Suprapubic skin (tissue), 4 donors: ENCODE measurements at regions not wholly inside any gene's neighbourhood (a gene's known extent, or its start where the extent isn't known, plus 50 kb on each side); places are given as distances from the start of the nearest gene placed in this dataset.

Source experiments
- DNase-seq, 2 donors: peaks; one replicate each; pipeline ENCODE4 v3.0.0-alpha.2; 2019; ENCODE audit warnings: low spot score in 2 of 2
- H3K27ac ChIP-seq: fragments of 200-600 bp; sonication (generic); one replicate; pipeline ENCODE4 v1.5.1; 2019
- H3K27me3 ChIP-seq: fragments of 200-600 bp; sonication (generic); one replicate; pipeline ENCODE4 v1.5.1; 2019
- H3K36me3 ChIP-seq: fragments of 200-600 bp; sonication (generic); one replicate; pipeline ENCODE4 v1.5.1; 2019
- H3K4me1 ChIP-seq: fragments of 200-600 bp; sonication (generic); one replicate; pipeline ENCODE4 v1.5.1; 2019
- H3K4me3 ChIP-seq: fragments of 200-600 bp; sonication (generic); one replicate; pipeline ENCODE4 v1.5.1; 2019; ENCODE audit warnings: mild to moderate bottlenecking
- H3K9me3 ChIP-seq: fragments of 200-600 bp; sonication (generic); one replicate; pipeline ENCODE4 v1.5.1; 2019
- CTCF ChIP-seq, 2 donors: fragments of 200-600 bp in 1 of 2; fragments of 450-650 bp in 1 of 2; sonication (generic) in 1 of 2; IDR thresholded peaks; one replicate each; pipeline ENCODE4 v1.5.1; 2016 to 2019; ENCODE audit warnings: antibody characterized with exemption in 2 of 2, mild to moderate bottlenecking in 1 of 2, moderate library complexity in 1 of 2
- EP300 ChIP-seq: sonication (generic); formaldehyde crosslinking; IDR thresholded peaks from one replicate; pipeline ENCODE4 v1.6.1; 2017; ENCODE audit warnings: antibody characterized with exemption
- POLR2A ChIP-seq, 2 donors: fragments of 450-650 bp; IDR thresholded peaks; one replicate each; pipeline ENCODE4 v1.6.1; 2017; ENCODE audit warnings: antibody characterized with exemption in 2 of 2, mild to moderate bottlenecking in 2 of 2, moderate library complexity in 2 of 2
- POLR2AphosphoS5 ChIP-seq, 3 donors: sonication (generic); formaldehyde crosslinking; IDR thresholded peaks; one replicate each; pipeline ENCODE4 v1.6.1; 2017; ENCODE audit warnings: antibody characterized with exemption in 3 of 3
- WGBS: methylation state at CpG from one replicate; pipeline ENCODE4 v1.1.5; 2018; 5-methylcytosine and 5-hydroxymethylcytosine counted together

GRCh38 chr2:221876016-221876415, 303.9 kb upstream of the EPHA4 start:
- H3K27ac ChIP-seq: no peak overlapping the region
- DNase-seq: no peak
- TF ChIP-seq POLR2A (IDR thresholded peaks at IDR 0.05) (no peak), EP300 (no peak), POLR2AphosphoS5 (IDR thresholded peaks at IDR 0.05) (no peak), CTCF (IDR thresholded peaks at IDR 0.05) (no peak)
- H3K27me3 ChIP-seq: no peaks in the 10 kb centered on the region
- no peaks in the 10 kb centered on the region for H3K4me1 ChIP-seq
- H3K9me3 ChIP-seq: no peaks in the 10 kb centered on the region
- no peaks in the 10 kb centered on the region for H3K36me3 ChIP-seq
- H3K4me3 ChIP-seq: no peak overlapping the region

DNA sequence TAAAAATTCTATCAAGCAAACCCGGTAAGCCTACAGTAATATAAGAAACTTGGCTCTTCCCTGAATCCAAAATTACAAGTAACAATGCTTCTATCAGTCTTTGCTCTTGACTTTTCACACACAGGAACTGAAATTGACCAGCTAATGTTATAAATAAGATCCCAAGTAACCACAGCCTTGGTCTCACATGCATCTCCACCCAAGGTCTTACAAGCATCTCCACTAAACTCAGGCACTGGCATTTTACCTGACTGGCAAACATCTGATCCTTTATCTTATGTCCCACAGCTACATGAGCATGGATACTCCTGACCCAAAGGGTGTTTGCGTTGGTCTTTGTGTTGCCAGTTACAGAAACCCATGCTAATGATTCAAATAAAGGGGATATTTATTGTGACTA, 302.3 kb upstream of the EPHA4 start:
- Histone ChIP-seq H3K9me3 (no peaks in the 10 kb centered on the region), H3K4me3 (no peak overlapping the region), H3K36me3 (no peaks in the 10 kb centered on the region), H3K27me3 (no peaks in the 10 kb centered on the region), H3K27ac (no peak overlapping the region), H3K4me1 (no peaks in the 10 kb centered on the region)
- 91% methylated on average over 2 of the region's 2 CpGs for WGBS
- no peak for TF ChIP-seq CTCF (IDR thresholded peaks at IDR 0.05)
- no peak for TF ChIP-seq POLR2AphosphoS5 (IDR thresholded peaks at IDR 0.05)
- no peak for TF ChIP-seq POLR2A (IDR thresholded peaks at IDR 0.05)
- no peak for DNase-seq

- Histone ChIP-seq H3K27ac (no peak overlapping the region), H3K27me3 (no peaks in the 10 kb centered on the region), H3K36me3 (no peaks in the 10 kb centered on the region), H3K4me1 (no peaks in the 10 kb centered on the region), H3K4me3 (no peak overlapping the region), H3K9me3 (peaks cover 2% of the 10 kb centered on the region)
- DNase-seq: no peak
- no peak for TF ChIP-seq CTCF (IDR thresholded peaks at IDR 0.05)
- TF ChIP-seq EP300: no peak
- no peak for TF ChIP-seq POLR2AphosphoS5 (IDR thresholded peaks at IDR 0.05)
- no peak for TF ChIP-seq POLR2A (IDR thresholded peaks at IDR 0.05)
- WGBS: 48% methylated on average over 2 of the region's 2 CpGs
Measured at GRCh38 chr2:221857719-221858118, 285.6 kb upstream of the EPHA4 start.

DNA sequence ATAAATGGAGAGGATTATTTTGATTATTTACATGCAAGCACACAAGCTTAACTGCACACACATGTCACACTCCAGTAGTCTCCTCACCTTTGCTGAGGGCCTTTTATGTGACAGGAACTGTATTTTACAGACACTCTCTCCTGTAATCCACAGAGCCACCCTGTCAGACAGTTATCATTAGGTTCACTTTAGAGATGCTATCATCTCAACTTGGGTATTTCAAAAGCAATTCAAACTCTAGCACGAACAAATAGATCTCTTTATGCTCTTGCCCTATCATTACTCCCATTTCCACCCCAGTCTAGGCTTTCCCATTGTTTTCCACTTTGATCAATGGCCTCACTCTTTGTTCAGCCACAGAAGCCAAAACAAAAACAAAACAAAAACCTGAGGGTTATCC, 281.2 kb upstream of the EPHA4 start:
- Histone ChIP-seq H3K4me1 (no peaks in the 10 kb centered on the region), H3K9me3 (no peaks in the 10 kb centered on the region), H3K27me3 (no peaks in the 10 kb centered on the region), H3K4me3 (no peak overlapping the region), H3K27ac (no peak overlapping the region), H3K36me3 (no peaks in the 10 kb centered on the region)
- TF ChIP-seq EP300 (no peak), CTCF (IDR thresholded peaks at IDR 0.05) (no peak), POLR2A (IDR thresholded peaks at IDR 0.05) (no peak), POLR2AphosphoS5 (IDR thresholded peaks at IDR 0.05) (no peak)
- 36% methylated on average over 1 of the region's 1 CpG for WGBS
- DNase-seq: no peak

DNA sequence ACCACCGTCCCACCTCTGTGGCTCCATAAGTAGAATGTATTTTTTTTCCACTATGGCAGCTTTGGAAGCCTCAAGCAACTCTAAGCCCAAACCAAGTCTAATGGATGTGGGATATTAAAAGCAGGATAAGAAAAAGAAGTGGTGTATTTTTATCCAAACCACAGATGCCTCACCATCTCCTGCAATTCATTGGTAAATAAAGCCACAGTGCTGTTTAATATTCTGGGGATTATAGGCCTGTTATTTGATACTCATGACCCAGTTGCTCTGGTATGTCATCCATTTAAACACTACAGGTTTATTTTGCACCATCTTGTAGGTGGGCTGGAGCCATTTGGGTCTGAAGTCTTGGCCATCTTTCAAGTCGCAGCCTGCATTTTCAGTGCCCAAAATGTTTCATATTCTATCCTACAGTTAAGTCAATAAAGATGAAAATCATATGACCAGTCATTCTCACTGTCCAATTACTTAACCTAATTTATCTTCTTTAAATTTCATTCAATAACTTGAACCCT, 279.5 kb upstream of the EPHA4 start:
- Histone ChIP-seq H3K9me3 (no peaks in the 10 kb centered on the region), H3K4me3 (no peak overlapping the region), H3K27me3 (no peaks in the 10 kb centered on the region), H3K27ac (no peak overlapping the region), H3K4me1 (no peaks in the 10 kb centered on the region), H3K36me3 (no peaks in the 10 kb centered on the region)
- DNase-seq: no peak
- TF ChIP-seq EP300 (no peak), POLR2A (IDR thresholded peaks at IDR 0.05) (no peak), POLR2AphosphoS5 (IDR thresholded peaks at IDR 0.05) (no peak), CTCF (IDR thresholded peaks at IDR 0.05) (no peak)
- 91% methylated on average over 2 of the region's 2 CpGs for WGBS
